MM.1S (cell line): ENCODE measurements at regions not wholly inside any gene's neighbourhood (a gene's known extent, or its start where the extent isn't known, plus 50 kb on each side); places are given as distances from the start of the nearest gene placed in this dataset.

ENCODE experiments used
- CTCF ChIP-seq: fragments of 300-600 bp; sonication (generic); IDR thresholded peaks from 2 replicates; pipeline ENCODE4 v1.5.1; 2016; ENCODE audit warnings: antibody characterized with exemption, low read length, mixed read lengths
- EZH2 ChIP-seq: fragments of 300-600 bp; sonication (generic); optimal IDR thresholded peaks from 2 replicates; pipeline ENCODE3; 2017; ENCODE audit warnings: low read depth, mild to moderate bottlenecking, antibody characterized with exemption, low read length, mixed read lengths

GRCh38 chr12:41892302-41892701 is 252.4 kb downstream of the GXYLT1 start:
- TF ChIP-seq CTCF, result no peak
- TF ChIP-seq EZH2, result no peak
